SK-N-SH (cell line): ENCODE measurements at regions not wholly inside any gene's neighbourhood (a gene's known extent, or its start where the extent isn't known, plus 50 kb on each side); places are given as distances from the start of the nearest gene placed in this dataset.

Source experiments
- EP300 ChIP-seq, 2 experiments: IDR thresholded peaks; 2 replicates each; pipeline versions ENCODE4 v1.4.0 to v1.6.1; 2012; ENCODE audit warnings: borderline replicate concordance in 1 of 2, low read depth in 1 of 2, low read length in 1 of 2
- MXI1 ChIP-seq: IDR thresholded peaks from 2 replicates; pipeline ENCODE4 v1.6.1; 2012; ENCODE audit warnings: mild to moderate bottlenecking, low read depth, low read length, improper control_type of control experiment
- NFIC ChIP-seq: IDR thresholded peaks from 2 replicates; pipeline ENCODE4 v1.4.0; 2012; ENCODE audit warnings: borderline replicate concordance
- POLR2AphosphoS5 ChIP-seq: IDR thresholded peaks from 2 replicates; pipeline ENCODE4 v1.6.1; 2012; ENCODE audit warnings: low read depth, low read length
- SMC3 ChIP-seq: IDR thresholded peaks from 2 replicates; pipeline ENCODE4 v1.6.1; 2012; ENCODE audit warnings: low read depth, low read length, improper control_type of control experiment
- YY1 ChIP-seq: IDR thresholded peaks from 2 replicates; pipeline ENCODE4 v1.4.0; 2012; ENCODE audit warnings: low read depth, mild to moderate bottlenecking
- TF ChIP-seq, protein P1 (sequence below): fragments of 200-600 bp; sonication (generic); IDR thresholded peaks from 2 replicates; pipeline ENCODE4 v1.6.1; 2017; ENCODE audit warnings: antibody characterized with exemption, mild to moderate bottlenecking, moderate library complexity
- TF ChIP-seq, protein P2 (sequence below): IDR thresholded peaks from 2 replicates; pipeline ENCODE4 v1.6.1; 2012; ENCODE audit warnings: mild to moderate bottlenecking, low read depth, low read length, moderate library complexity
- TF ChIP-seq, protein P3 (sequence below): IDR thresholded peaks from 2 replicates; pipeline ENCODE4 v1.4.0; 2012; ENCODE audit warnings: low read depth
- TF ChIP-seq, protein P4 (sequence below): fragments of 150-350 bp; IDR thresholded peaks from 2 replicates; pipeline ENCODE4 v1.6.1; 2017; ENCODE audit warnings: antibody characterized with exemption, low read length, low read depth, borderline replicate concordance

- TF ChIP-seq, protein P1, sequence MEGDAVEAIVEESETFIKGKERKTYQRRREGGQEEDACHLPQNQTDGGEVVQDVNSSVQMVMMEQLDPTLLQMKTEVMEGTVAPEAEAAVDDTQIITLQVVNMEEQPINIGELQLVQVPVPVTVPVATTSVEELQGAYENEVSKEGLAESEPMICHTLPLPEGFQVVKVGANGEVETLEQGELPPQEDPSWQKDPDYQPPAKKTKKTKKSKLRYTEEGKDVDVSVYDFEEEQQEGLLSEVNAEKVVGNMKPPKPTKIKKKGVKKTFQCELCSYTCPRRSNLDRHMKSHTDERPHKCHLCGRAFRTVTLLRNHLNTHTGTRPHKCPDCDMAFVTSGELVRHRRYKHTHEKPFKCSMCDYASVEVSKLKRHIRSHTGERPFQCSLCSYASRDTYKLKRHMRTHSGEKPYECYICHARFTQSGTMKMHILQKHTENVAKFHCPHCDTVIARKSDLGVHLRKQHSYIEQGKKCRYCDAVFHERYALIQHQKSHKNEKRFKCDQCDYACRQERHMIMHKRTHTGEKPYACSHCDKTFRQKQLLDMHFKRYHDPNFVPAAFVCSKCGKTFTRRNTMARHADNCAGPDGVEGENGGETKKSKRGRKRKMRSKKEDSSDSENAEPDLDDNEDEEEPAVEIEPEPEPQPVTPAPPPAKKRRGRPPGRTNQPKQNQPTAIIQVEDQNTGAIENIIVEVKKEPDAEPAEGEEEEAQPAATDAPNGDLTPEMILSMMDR, result no peak
- TF ChIP-seq, protein P2, sequence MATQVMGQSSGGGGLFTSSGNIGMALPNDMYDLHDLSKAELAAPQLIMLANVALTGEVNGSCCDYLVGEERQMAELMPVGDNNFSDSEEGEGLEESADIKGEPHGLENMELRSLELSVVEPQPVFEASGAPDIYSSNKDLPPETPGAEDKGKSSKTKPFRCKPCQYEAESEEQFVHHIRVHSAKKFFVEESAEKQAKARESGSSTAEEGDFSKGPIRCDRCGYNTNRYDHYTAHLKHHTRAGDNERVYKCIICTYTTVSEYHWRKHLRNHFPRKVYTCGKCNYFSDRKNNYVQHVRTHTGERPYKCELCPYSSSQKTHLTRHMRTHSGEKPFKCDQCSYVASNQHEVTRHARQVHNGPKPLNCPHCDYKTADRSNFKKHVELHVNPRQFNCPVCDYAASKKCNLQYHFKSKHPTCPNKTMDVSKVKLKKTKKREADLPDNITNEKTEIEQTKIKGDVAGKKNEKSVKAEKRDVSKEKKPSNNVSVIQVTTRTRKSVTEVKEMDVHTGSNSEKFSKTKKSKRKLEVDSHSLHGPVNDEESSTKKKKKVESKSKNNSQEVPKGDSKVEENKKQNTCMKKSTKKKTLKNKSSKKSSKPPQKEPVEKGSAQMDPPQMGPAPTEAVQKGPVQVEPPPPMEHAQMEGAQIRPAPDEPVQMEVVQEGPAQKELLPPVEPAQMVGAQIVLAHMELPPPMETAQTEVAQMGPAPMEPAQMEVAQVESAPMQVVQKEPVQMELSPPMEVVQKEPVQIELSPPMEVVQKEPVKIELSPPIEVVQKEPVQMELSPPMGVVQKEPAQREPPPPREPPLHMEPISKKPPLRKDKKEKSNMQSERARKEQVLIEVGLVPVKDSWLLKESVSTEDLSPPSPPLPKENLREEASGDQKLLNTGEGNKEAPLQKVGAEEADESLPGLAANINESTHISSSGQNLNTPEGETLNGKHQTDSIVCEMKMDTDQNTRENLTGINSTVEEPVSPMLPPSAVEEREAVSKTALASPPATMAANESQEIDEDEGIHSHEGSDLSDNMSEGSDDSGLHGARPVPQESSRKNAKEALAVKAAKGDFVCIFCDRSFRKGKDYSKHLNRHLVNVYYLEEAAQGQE, result no peak
- TF ChIP-seq MXI1 (no peak), EP300 (IDR thresholded peaks at IDR 0.05; ENCODE audit: borderline replicate concordance in 1 of 2, low read depth in 1 of 2, low read length in 1 of 2) (no peak), NFIC (no peak), SMC3 (no peak), YY1 (no peak), POLR2AphosphoS5 (no peak)
- TF ChIP-seq, protein P3, sequence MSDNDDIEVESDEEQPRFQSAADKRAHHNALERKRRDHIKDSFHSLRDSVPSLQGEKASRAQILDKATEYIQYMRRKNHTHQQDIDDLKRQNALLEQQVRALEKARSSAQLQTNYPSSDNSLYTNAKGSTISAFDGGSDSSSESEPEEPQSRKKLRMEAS, result no peak
- TF ChIP-seq, protein P4, sequence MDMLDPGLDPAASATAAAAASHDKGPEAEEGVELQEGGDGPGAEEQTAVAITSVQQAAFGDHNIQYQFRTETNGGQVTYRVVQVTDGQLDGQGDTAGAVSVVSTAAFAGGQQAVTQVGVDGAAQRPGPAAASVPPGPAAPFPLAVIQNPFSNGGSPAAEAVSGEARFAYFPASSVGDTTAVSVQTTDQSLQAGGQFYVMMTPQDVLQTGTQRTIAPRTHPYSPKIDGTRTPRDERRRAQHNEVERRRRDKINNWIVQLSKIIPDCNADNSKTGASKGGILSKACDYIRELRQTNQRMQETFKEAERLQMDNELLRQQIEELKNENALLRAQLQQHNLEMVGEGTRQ, result no peak
Measured at GRCh38 chr3:177932346-177932745, 603.9 kb upstream of the KCNMB2 start.
